ENCODE measurements at regions not wholly inside any gene's neighbourhood (a gene's known extent, or its start where the extent isn't known, plus 50 kb on each side); places are given as distances from the start of the nearest gene placed in this dataset.

GRCh38 chr1:204806943-204807687, 63.5 kb upstream of the NFASC start:
- H3K9me3 Mint-ChIP-seq: no peaks in the 10 kb centered on the region
- peak; percentile 6 for TF ChIP-seq CTCF (IDR thresholded peaks at IDR 0.05)
- peaks cover 11% of the 10 kb centered on the region for H3K4me1 Mint-ChIP-seq (ENCODE audit: low read depth)
- no peaks in the 10 kb centered on the region for H3K27me3 Mint-ChIP-seq
- intact Hi-C loops (cut with micrococcal nuclease): loop anchor here (2.0 kb wide), 1 partner anchor 238 kb away; no protein-coding TSS in a partner anchor
- H3K27ac Mint-ChIP-seq: peak overlapping the region; percentile 73
- peak; percentile 95 for ATAC-seq
- ChIA-PET POLR2A (interaction anchor here (0.6 to 1.4 kb wide), 2 partner anchors 237 to 241 kb away, joined by 3 to 4 read pairs; no protein-coding TSS in a partner anchor), CTCF (interaction anchor here (0.6 to 10.2 kb wide), 129 partner anchors 9 to 766 kb away, joined by 3 to 307 read pairs (median 5); partner anchors contain the start of genes MDM4 and PIK3C2B)
- H3K36me3 Mint-ChIP-seq (ENCODE audit: low read depth): no peaks in the 10 kb centered on the region
- peak overlapping the region; percentile 76 for H3K4me3 Mint-ChIP-seq
- DNase-seq: peak; percentile 91

- intact Hi-C loops (cut with micrococcal nuclease): no loop called here
- Mint-ChIP-seq H3K36me3 (ENCODE audit: low read depth) (no peaks in the 10 kb centered on the region), H3K9me3 (no peaks in the 10 kb centered on the region), H3K27me3 (no peaks in the 10 kb centered on the region), H3K4me3 (no peak overlapping the region), H3K27ac (no peak overlapping the region), H3K4me1 (ENCODE audit: low read depth) (peaks cover 3% of the 10 kb centered on the region)
- ChIA-PET POLR2A (no interaction called here), CTCF (interaction anchor here (0.7 to 10.2 kb wide), 5 partner anchors 9 to 515 kb away, joined by 3 to 307 read pairs (median 43); no protein-coding TSS in a partner anchor)
- ATAC-seq (no peak), DNase-seq (no peak)
- no peak for TF ChIP-seq CTCF (IDR thresholded peaks at IDR 0.05)
Measured at GRCh38 chr1:204809488-204809887, 61.2 kb upstream of the NFASC start.

DNA sequence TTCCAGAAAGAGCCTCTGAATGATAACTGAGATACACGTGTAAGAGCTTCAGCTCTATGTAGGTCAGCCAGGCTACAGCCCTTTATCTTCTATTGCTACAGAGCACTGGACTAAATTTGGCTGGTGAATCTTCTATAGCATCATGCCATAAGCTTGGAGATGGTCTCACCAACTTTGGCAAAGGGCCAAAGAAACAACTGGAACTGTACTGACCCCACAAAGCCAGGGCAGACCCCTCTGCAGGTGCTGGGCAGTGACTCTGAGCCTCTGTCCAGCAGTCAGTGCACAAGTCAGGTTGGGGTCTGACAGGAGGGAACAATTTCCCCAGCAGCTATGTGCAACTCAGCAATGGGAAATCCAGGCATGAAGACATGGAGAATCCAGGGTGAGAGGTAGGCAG, 57.8 kb upstream of the NFASC start:
- Mint-ChIP-seq H3K4me1 (ENCODE audit: low read depth) (no peaks in the 10 kb centered on the region), H3K9me3 (no peaks in the 10 kb centered on the region), H3K4me3 (no peak overlapping the region), H3K36me3 (ENCODE audit: low read depth) (no peaks in the 10 kb centered on the region), H3K27ac (no peak overlapping the region), H3K27me3 (peaks cover 6% of the 10 kb centered on the region)
- intact Hi-C loops (cut with micrococcal nuclease): no loop called here
- ChIA-PET CTCF (interaction anchor here (0.6 to 8.3 kb wide), 5 partner anchors 21 to 244 kb away, joined by 3 to 176 read pairs (median 6); no protein-coding TSS in a partner anchor), POLR2A (interaction anchor here (0.6 kb wide), 1 partner anchor 114 kb away, joined by 3 read pairs; no protein-coding TSS in a partner anchor)
- TF ChIP-seq CTCF (IDR thresholded peaks at IDR 0.05): no peak
- DNase-seq (no peak), ATAC-seq (no peak)

DNA sequence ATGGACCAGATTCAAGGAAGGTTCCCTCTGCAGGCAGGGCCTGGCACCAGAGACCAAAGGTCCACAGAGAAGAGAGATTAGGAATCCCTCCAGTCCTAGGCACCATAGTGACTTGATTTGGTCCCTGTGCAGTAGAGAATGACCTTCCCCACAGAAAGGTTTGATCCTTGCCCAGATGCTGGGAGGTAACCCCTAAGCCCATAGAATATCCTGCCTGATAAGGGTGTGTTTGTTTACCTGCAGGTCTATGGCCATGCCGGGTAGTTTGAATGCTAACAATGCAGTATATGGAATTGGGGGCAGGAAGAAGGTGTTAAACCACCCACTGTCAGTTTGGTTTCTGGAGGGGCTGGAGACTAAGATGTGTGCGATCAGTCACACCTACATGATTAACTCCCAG, 57.1 kb upstream of the NFASC start:
- no peak for ATAC-seq
- intact Hi-C loops (cut with micrococcal nuclease): no loop called here
- H3K9me3 Mint-ChIP-seq: no peaks in the 10 kb centered on the region
- no peaks in the 10 kb centered on the region for H3K4me1 Mint-ChIP-seq (ENCODE audit: low read depth)
- no peak for TF ChIP-seq CTCF (IDR thresholded peaks at IDR 0.05)
- H3K4me3 Mint-ChIP-seq: no peak overlapping the region
- peaks cover 6% of the 10 kb centered on the region for H3K27me3 Mint-ChIP-seq
- no peak overlapping the region for H3K27ac Mint-ChIP-seq
- no peak for DNase-seq
- POLR2A ChIA-PET: interaction anchor here (0.6 kb wide), 1 partner anchor 1283 kb away, joined by 3 read pairs; no protein-coding TSS in a partner anchor
- CTCF ChIA-PET: interaction anchor here (1.4 to 8.3 kb wide), 4 partner anchors 14 to 245 kb away, joined by 3 to 176 read pairs (median 8); no protein-coding TSS in a partner anchor
- H3K36me3 Mint-ChIP-seq (ENCODE audit: low read depth): no peaks in the 10 kb centered on the region

All from activated CD8-positive, alpha-beta T cell treated with anti-CD3 and anti-CD28 coated beads for 36 hours (primary cell).